ENCODE measurements at regions not wholly inside any gene's neighbourhood (a gene's known extent, or its start where the extent isn't known, plus 50 kb on each side); places are given as distances from the start of the nearest gene placed in this dataset.

DNA sequence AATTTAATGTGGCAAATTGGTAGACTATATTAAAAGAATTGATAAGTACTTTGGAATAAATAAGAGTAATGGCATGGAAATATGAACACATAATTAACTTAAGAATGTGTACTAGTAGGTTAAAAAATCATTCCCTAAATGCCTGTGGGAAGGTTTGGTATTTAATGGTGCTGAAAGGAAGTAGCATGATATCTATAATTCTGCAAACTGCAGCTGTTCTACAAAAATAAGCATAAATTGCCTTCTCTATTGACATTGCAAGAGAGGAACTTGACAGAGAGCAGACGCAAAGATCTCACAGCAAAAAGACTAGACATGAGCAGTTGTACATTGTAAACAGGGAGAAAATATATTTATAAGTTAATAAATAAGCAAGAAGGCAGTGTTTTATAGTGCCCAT is 752.5 kb upstream of the PCDH10 start:
- TF ChIP-seq POLR2AphosphoS5 (IDR thresholded peaks at IDR 0.05) = no peak
- no peak for TF ChIP-seq CTCF (IDR thresholded peaks at IDR 0.05 in 8 of 11, conservative IDR thresholded peaks at IDR 0.05 in 3 of 11)
- no peak for TF ChIP-seq POLR2A (IDR thresholded peaks at IDR 0.05)

Data from spleen (tissue), 7 donors.